ENCODE measurements at regions not wholly inside any gene's neighbourhood (a gene's known extent, or its start where the extent isn't known, plus 50 kb on each side); places are given as distances from the start of the nearest gene placed in this dataset.

DNA sequence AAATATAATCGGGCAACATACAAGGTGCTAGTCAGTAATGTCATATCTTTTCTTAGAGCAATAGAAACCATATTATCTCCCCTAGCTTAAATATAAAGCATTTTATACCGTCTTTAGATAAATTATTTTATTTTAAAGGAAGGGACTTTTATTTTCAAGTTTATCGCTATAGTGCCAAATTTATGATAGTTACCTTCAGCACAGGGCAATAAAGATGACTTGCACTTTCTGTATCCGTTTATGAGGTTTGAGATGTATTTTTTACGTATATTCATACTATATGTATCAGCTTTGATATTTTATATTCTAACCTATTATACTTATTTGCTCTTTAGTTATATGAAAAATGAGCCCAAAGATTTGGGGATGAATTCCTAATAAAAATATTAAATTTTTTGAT is 61.6 kb upstream of the CARD18 start:
- no peak overlapping the region for H3K27ac ChIP-seq (ENCODE audit: extremely low read depth, low read depth, low read length)
- POLR2A ChIA-PET: no interaction called here
- H3K9me3 ChIP-seq (ENCODE audit: control insufficient read depth, insufficient read depth, low read depth, low read length): no peaks in the 10 kb centered on the region
- no peaks in the 10 kb centered on the region for H3K36me3 ChIP-seq (ENCODE audit: control insufficient read depth in 2 of 2, insufficient read depth in 1 of 2, low read length in 2 of 2)
- no peak overlapping the region for H3K4me3 ChIP-seq (ENCODE audit: low read depth, low read length)
- CTCF ChIA-PET: no interaction called here
- no peak for TF ChIP-seq ZNF214 (tag by site-specific recombination; IDR thresholded peaks at IDR 0.05; ENCODE audit: borderline replicate concordance)
- no peak for TF ChIP-seq KLF7 (tag by site-specific recombination; IDR thresholded peaks at IDR 0.05; ENCODE audit: borderline replicate concordance)
- no peak for TF ChIP-seq ZNF341 (tag by site-specific recombination; IDR thresholded peaks at IDR 0.05; ENCODE audit: low read depth)
- TF ChIP-seq KLF9 (tag by site-specific recombination; IDR thresholded peaks at IDR 0.05; ENCODE audit: low read depth): no peak
- TF ChIP-seq ZNF621 (tag by site-specific recombination; IDR thresholded peaks at IDR 0.05): no peak
- TF ChIP-seq INSM2 (tag by site-specific recombination; IDR thresholded peaks at IDR 0.05): no peak
- no peak for TF ChIP-seq HOXA7 (CRISPR knock-in tag; IDR thresholded peaks at IDR 0.05; ENCODE audit: borderline replicate concordance)
- no peak for TF ChIP-seq WT1 (tag by site-specific recombination; IDR thresholded peaks at IDR 0.05)
- TF ChIP-seq ZNF211 (tag by site-specific recombination; IDR thresholded peaks at IDR 0.05; ENCODE audit: low read depth): no peak
- TF ChIP-seq ZNF23 (tag by site-specific recombination; IDR thresholded peaks at IDR 0.05; ENCODE audit: borderline replicate concordance): no peak
- no peak for TF ChIP-seq ZNF394 (tag by site-specific recombination; IDR thresholded peaks at IDR 0.05; ENCODE audit: borderline replicate concordance)
- no peak for TF ChIP-seq ZNF292 (tag by site-specific recombination; IDR thresholded peaks at IDR 0.05; ENCODE audit: borderline replicate concordance, low read depth)
- TF ChIP-seq ZNF580 (tag by site-specific recombination; IDR thresholded peaks at IDR 0.05): no peak
- TF ChIP-seq EGR2 (tag by site-specific recombination; IDR thresholded peaks at IDR 0.05; ENCODE audit: low read depth): no peak
- no peak for TF ChIP-seq ZNF48 (tag by site-specific recombination; IDR thresholded peaks at IDR 0.05)
- TF ChIP-seq ZNF610 (tag by site-specific recombination; IDR thresholded peaks at IDR 0.05; ENCODE audit: borderline replicate concordance): no peak
- TF ChIP-seq ZNF16 (tag by site-specific recombination; IDR thresholded peaks at IDR 0.05; ENCODE audit: low read depth): no peak
- H3K4me1 ChIP-seq (ENCODE audit: control insufficient read depth, insufficient read depth, low read length): no peaks in the 10 kb centered on the region

- ChIA-PET POLR2A (no interaction called here), CTCF (no interaction called here)
- H3K4me3 ChIP-seq (ENCODE audit: low read depth, low read length): no peak overlapping the region
- no peak overlapping the region for H3K27ac ChIP-seq (ENCODE audit: extremely low read depth, low read depth, low read length)
- H3K9me3 ChIP-seq (ENCODE audit: control insufficient read depth, insufficient read depth, low read depth, low read length): no peaks in the 10 kb centered on the region
- H3K36me3 ChIP-seq (ENCODE audit: control insufficient read depth in 2 of 2, insufficient read depth in 1 of 2, low read length in 2 of 2): no peaks in the 10 kb centered on the region
- H3K4me1 ChIP-seq (ENCODE audit: control insufficient read depth, insufficient read depth, low read length): no peaks in the 10 kb centered on the region
- TF ChIP-seq, protein P1, sequence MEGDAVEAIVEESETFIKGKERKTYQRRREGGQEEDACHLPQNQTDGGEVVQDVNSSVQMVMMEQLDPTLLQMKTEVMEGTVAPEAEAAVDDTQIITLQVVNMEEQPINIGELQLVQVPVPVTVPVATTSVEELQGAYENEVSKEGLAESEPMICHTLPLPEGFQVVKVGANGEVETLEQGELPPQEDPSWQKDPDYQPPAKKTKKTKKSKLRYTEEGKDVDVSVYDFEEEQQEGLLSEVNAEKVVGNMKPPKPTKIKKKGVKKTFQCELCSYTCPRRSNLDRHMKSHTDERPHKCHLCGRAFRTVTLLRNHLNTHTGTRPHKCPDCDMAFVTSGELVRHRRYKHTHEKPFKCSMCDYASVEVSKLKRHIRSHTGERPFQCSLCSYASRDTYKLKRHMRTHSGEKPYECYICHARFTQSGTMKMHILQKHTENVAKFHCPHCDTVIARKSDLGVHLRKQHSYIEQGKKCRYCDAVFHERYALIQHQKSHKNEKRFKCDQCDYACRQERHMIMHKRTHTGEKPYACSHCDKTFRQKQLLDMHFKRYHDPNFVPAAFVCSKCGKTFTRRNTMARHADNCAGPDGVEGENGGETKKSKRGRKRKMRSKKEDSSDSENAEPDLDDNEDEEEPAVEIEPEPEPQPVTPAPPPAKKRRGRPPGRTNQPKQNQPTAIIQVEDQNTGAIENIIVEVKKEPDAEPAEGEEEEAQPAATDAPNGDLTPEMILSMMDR (tag by site-specific recombination; IDR thresholded peaks at IDR 0.05): no peak
- TF ChIP-seq ZNF76 (tag by site-specific recombination; IDR thresholded peaks at IDR 0.05; ENCODE audit: borderline replicate concordance, low read depth) (no peak), REST (tag by site-specific recombination; IDR thresholded peaks at IDR 0.05) (no peak), SCRT2 (tag by site-specific recombination; IDR thresholded peaks at IDR 0.05) (no peak), ZNF654 (tag by site-specific recombination; IDR thresholded peaks at IDR 0.05; ENCODE audit: low read depth) (no peak)
- TF ChIP-seq, protein P2, sequence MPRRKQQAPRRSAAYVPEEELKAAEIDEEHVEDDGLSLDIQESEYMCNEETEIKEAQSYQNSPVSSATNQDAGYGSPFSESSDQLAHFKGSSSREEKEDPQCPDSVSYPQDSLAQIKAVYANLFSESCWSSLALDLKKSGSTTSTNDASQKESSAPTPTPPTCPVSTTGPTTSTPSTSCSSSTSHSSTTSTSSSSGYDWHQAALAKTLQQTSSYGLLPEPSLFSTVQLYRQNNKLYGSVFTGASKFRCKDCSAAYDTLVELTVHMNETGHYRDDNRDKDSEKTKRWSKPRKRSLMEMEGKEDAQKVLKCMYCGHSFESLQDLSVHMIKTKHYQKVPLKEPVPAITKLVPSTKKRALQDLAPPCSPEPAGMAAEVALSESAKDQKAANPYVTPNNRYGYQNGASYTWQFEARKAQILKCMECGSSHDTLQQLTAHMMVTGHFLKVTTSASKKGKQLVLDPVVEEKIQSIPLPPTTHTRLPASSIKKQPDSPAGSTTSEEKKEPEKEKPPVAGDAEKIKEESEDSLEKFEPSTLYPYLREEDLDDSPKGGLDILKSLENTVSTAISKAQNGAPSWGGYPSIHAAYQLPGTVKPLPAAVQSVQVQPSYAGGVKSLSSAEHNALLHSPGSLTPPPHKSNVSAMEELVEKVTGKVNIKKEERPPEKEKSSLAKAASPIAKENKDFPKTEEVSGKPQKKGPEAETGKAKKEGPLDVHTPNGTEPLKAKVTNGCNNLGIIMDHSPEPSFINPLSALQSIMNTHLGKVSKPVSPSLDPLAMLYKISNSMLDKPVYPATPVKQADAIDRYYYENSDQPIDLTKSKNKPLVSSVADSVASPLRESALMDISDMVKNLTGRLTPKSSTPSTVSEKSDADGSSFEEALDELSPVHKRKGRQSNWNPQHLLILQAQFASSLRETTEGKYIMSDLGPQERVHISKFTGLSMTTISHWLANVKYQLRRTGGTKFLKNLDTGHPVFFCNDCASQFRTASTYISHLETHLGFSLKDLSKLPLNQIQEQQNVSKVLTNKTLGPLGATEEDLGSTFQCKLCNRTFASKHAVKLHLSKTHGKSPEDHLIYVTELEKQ (tag by site-specific recombination; IDR thresholded peaks at IDR 0.05; ENCODE audit: borderline replicate concordance): no peak
Measured at GRCh38 chr11:105197071-105197815, 57.7 kb upstream of the CARD18 start.
